ENCODE measurements at regions not wholly inside any gene's neighbourhood (a gene's known extent, or its start where the extent isn't known, plus 50 kb on each side); places are given as distances from the start of the nearest gene placed in this dataset.

DNA sequence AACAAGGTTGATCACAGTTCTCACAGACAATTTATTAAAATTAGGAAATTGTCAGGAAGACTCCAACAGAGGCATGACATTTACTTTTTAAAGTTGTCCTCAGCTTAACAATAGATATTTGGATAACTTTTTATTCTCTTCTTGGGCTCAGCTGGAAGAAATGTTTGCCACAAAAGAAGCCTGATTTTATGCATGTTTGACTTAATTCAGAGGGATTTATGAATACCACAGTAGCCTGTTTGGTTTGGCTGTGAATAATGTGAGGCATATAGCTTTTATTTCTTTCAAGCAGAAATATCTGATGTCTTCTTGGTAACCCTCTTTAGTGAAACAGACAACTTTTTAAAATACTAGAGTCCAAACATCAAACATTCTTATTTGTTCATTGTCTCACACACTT lies 1464.5 kb upstream of the SLC10A2 start:
- Histone ChIP-seq H3K36me3 (replicated peaks; ENCODE audit: insufficient read depth, low read depth) (no peaks in the 10 kb centered on the region), H3K27me3 (no peaks in the 10 kb centered on the region), H3K4me3 (no peak overlapping the region), H3K9me3 (ENCODE audit: low read depth) (no peaks in the 10 kb centered on the region), H2AFZ (no peak overlapping the region), H3K9me2 (replicated peaks; ENCODE audit: insufficient read depth) (no peaks in the 10 kb centered on the region), H3K4me2 (no peak overlapping the region), H3K79me2 (no peaks in the 10 kb centered on the region), H4K20me1 (ENCODE audit: insufficient read depth, poor library complexity, severe bottlenecking) (no peaks in the 10 kb centered on the region), H3K4me1 (ENCODE audit: insufficient read depth) (no peaks in the 10 kb centered on the region), H3K27ac (no peak overlapping the region)
- TF ChIP-seq CTCF (IDR thresholded peaks at IDR 0.05; ENCODE audit: poor library complexity) (no peak), EZH2 (IDR thresholded peaks at IDR 0.05; ENCODE audit: borderline replicate concordance) (no peak), EZH2phosphoT487 (IDR thresholded peaks at IDR 0.05; ENCODE audit: low read depth, severe bottlenecking, unreplicated experiment) (no peak)
- no peak for DNase-seq (ENCODE audit: low spot score)

DNA sequence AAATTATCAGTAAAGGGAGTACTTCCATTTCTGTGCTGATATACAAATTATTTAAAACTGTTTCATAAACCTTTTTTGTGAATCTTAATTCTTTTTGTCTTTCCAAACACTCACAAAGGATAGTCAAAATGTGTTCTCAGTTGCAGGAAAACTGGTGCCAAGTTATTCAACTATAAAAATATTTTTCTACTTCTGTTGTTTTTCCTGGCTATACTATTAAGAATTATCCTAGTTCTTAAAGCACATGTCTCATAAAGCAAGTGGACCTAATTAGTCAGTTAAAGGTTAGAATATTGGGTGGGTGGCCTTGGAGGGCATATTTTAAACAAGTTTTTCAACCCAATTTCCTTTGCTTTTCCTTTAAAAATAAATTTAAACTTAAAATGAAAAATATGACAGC lies 1460.3 kb upstream of the SLC10A2 start:
- TF ChIP-seq CTCF (IDR thresholded peaks at IDR 0.05; ENCODE audit: poor library complexity) (no peak), EZH2 (IDR thresholded peaks at IDR 0.05; ENCODE audit: borderline replicate concordance) (no peak), EZH2phosphoT487 (IDR thresholded peaks at IDR 0.05; ENCODE audit: low read depth, severe bottlenecking, unreplicated experiment) (no peak)
- Histone ChIP-seq H3K36me3 (replicated peaks; ENCODE audit: insufficient read depth, low read depth) (no peaks in the 10 kb centered on the region), H3K4me2 (no peak overlapping the region), H3K9me3 (ENCODE audit: low read depth) (no peaks in the 10 kb centered on the region), H3K9me2 (replicated peaks; ENCODE audit: insufficient read depth) (no peaks in the 10 kb centered on the region), H3K79me2 (no peaks in the 10 kb centered on the region), H3K4me1 (ENCODE audit: insufficient read depth) (no peaks in the 10 kb centered on the region), H3K4me3 (no peak overlapping the region), H3K27ac (no peak overlapping the region), H3K27me3 (no peaks in the 10 kb centered on the region), H2AFZ (no peak overlapping the region), H4K20me1 (ENCODE audit: insufficient read depth, poor library complexity, severe bottlenecking) (no peaks in the 10 kb centered on the region)
- DNase-seq (ENCODE audit: low spot score) = no peak

DNA sequence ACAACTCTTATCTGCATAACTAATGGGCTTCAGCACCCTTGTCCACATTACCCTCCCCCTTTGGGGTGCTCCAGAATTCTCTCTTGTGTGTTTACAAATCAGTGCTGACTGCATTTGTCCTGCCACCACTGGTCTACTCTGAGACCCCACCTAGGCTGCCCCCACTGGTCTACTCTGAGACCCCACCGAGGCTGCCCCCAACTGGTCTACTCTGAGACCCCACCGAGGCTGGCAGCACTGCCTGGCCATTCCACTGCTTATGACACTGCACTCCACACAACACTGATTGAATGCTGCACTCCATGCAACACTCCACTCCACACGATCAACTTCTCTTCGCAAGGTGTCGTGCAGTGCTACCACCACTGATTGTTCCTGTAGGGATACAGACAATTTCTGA lies 1459.2 kb upstream of the SLC10A2 start:
- no peaks in the 10 kb centered on the region for H3K9me2 ChIP-seq (replicated peaks; ENCODE audit: insufficient read depth)
- H3K27me3 ChIP-seq = no peaks in the 10 kb centered on the region
- no peak overlapping the region for H2AFZ ChIP-seq
- H3K4me2 ChIP-seq = no peak overlapping the region
- no peaks in the 10 kb centered on the region for H3K4me1 ChIP-seq (ENCODE audit: insufficient read depth)
- H3K4me3 ChIP-seq = no peak overlapping the region
- H3K9me3 ChIP-seq (ENCODE audit: low read depth) = no peaks in the 10 kb centered on the region
- DNase-seq (ENCODE audit: low spot score) = no peak
- 93% methylated on average over 5 of the region's 5 CpGs for WGBS (ENCODE audit: low lambda C conversion rate, missing lambda C conversion rate)
- H4K20me1 ChIP-seq (ENCODE audit: insufficient read depth, poor library complexity, severe bottlenecking) = no peaks in the 10 kb centered on the region
- H3K27ac ChIP-seq = no peak overlapping the region
- no peaks in the 10 kb centered on the region for H3K36me3 ChIP-seq (replicated peaks; ENCODE audit: insufficient read depth, low read depth)
- H3K79me2 ChIP-seq = no peaks in the 10 kb centered on the region
- TF ChIP-seq CTCF (IDR thresholded peaks at IDR 0.05; ENCODE audit: poor library complexity) = no peak

DNA sequence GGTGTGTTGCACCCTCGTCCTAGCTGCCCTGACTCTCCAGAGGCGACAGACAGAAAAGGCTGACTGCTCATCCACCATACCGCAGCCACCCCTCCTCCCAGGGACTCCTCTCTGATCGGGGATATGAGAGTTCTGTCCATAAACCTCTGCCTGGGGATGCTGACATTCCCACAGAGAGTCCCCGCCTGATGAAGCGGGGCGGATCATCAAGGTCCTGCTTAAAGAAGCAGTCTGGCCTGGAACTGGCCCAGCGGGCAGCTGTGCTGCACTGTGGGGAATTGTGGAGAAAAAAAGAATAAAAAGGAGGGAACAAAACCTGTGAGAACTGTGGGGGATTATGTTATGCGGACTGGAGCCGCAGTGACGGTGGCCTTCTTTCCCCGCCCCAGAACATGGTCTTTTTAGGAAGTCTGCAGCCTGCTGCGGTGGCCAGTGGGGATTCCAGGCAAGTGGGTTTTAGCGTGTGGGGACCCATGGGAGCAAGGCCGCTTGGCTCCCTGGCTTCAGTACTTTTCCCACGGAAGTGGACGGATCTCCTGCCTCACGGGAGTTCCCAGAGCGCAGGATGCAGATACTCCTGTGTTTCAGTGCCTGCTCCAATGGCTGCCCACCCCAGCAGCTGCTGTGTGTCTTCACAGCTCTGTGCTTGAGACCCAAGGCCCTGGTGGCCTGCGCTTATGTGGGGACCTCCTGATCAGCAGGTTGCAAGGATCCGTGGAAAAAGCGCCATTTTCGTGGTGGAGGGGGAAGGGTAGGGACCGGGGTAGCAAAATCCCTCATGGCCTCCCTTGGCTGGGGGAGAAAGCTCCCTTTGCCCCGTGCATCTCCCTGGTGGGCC lies 1456.2 kb upstream of the SLC10A2 start:
- 97% methylated on average over 25 of the region's 25 CpGs for WGBS (ENCODE audit: low lambda C conversion rate, missing lambda C conversion rate)
- no peaks in the 10 kb centered on the region for H4K20me1 ChIP-seq (ENCODE audit: insufficient read depth, poor library complexity, severe bottlenecking)
- H3K4me3 ChIP-seq = no peak overlapping the region
- no peak for DNase-seq (ENCODE audit: low spot score)
- no peaks in the 10 kb centered on the region for H3K79me2 ChIP-seq
- TF ChIP-seq EZH2 (IDR thresholded peaks at IDR 0.05; ENCODE audit: borderline replicate concordance) (no peak), CTCF (IDR thresholded peaks at IDR 0.05; ENCODE audit: poor library complexity) (no peak), EZH2phosphoT487 (IDR thresholded peaks at IDR 0.05; ENCODE audit: low read depth, severe bottlenecking, unreplicated experiment) (no peak)
- no peaks in the 10 kb centered on the region for H3K27me3 ChIP-seq
- no peaks in the 10 kb centered on the region for H3K9me2 ChIP-seq (replicated peaks; ENCODE audit: insufficient read depth)
- H3K27ac ChIP-seq = no peak overlapping the region
- H3K36me3 ChIP-seq (replicated peaks; ENCODE audit: insufficient read depth, low read depth) = no peaks in the 10 kb centered on the region
- no peak overlapping the region for H2AFZ ChIP-seq
- no peaks in the 10 kb centered on the region for H3K9me3 ChIP-seq (ENCODE audit: low read depth)
- H3K4me2 ChIP-seq = no peak overlapping the region
- no peaks in the 10 kb centered on the region for H3K4me1 ChIP-seq (ENCODE audit: insufficient read depth)

Data from hepatocyte (in vitro differentiated cells).